ENCODE measurements at regions not wholly inside any gene's neighbourhood (a gene's known extent, or its start where the extent isn't known, plus 50 kb on each side); places are given as distances from the start of the nearest gene placed in this dataset.
"Not testable (repeated sequence)": the region's sequence is repeated elsewhere in the genome, so short reads cannot be mapped to it uniquely, and the experiment has no call there.

GRCh38 chr11:109707411-109707810, 285.4 kb downstream of the C11orf87 start:
- no peaks in the 10 kb centered on the region for H3K36me3 ChIP-seq
- H3K4me3 ChIP-seq, result no peak overlapping the region
- DNase-seq (no peak), ATAC-seq (peak; percentile 67 to 77)
- TF ChIP-seq CTCF (IDR thresholded peaks at IDR 0.05), result no peak
- no peaks in the 10 kb centered on the region for H3K27me3 ChIP-seq (ENCODE audit: low read depth)
- intact Hi-C loops (cut with DNase I), result no loop called here
- no peak overlapping the region for H3K27ac ChIP-seq
- no peaks in the 10 kb centered on the region for H3K4me1 ChIP-seq
- no peaks in the 10 kb centered on the region for H3K9me3 ChIP-seq

GRCh38 chr11:109708184-109708583, 286.2 kb downstream of the C11orf87 start:
- H3K27ac ChIP-seq, result no peak overlapping the region
- no peaks in the 10 kb centered on the region for H3K27me3 ChIP-seq (ENCODE audit: low read depth)
- no peaks in the 10 kb centered on the region for H3K36me3 ChIP-seq
- H3K9me3 ChIP-seq, result no peaks in the 10 kb centered on the region
- no peak for TF ChIP-seq CTCF (IDR thresholded peaks at IDR 0.05)
- ATAC-seq (no peak), DNase-seq (no peak)
- no peaks in the 10 kb centered on the region for H3K4me1 ChIP-seq
- no peak overlapping the region for H3K4me3 ChIP-seq
- intact Hi-C loops (cut with DNase I), result no loop called here

DNA sequence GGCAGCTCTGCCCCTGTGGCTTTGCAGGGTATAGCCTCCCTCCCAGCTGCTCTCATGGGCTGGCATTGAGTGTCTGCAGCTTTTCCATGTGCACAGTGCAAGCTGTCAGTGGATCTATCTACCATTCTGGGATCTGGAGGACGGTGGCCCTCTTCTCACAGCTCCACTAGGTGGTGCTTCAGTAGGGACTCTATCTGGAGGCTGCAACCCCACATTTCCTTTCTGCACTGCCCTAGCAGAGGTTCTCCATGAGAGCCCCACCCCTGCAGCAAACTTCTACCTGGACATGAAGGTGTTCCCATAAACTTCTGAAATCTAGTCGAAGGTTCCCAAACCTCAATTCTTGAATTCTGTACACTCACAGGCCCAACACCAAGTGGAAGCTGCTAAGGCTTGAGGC, 292.5 kb downstream of the C11orf87 start:
- H3K27me3 ChIP-seq (ENCODE audit: low read depth); intact Hi-C loops (cut with DNase I); ATAC-seq; DNase-seq; H3K36me3 ChIP-seq; H3K4me3 ChIP-seq; H3K4me1 ChIP-seq; H3K27ac ChIP-seq; H3K9me3 ChIP-seq: not testable (repeated sequence)

GRCh38 chr11:109715424-109715823, 293.4 kb downstream of the C11orf87 start:
- H3K27ac ChIP-seq; H3K27me3 ChIP-seq (ENCODE audit: low read depth); H3K9me3 ChIP-seq; H3K4me1 ChIP-seq; ATAC-seq; H3K36me3 ChIP-seq; H3K4me3 ChIP-seq; intact Hi-C loops (cut with DNase I); DNase-seq: not testable (repeated sequence)

- TF ChIP-seq CTCF (IDR thresholded peaks at IDR 0.05), result no peak
- no peak overlapping the region for H3K27ac ChIP-seq
- H3K27me3 ChIP-seq (ENCODE audit: low read depth), result no peaks in the 10 kb centered on the region
- intact Hi-C loops (cut with DNase I), result no loop called here
- H3K9me3 ChIP-seq, result no peaks in the 10 kb centered on the region
- H3K4me1 ChIP-seq, result no peaks in the 10 kb centered on the region
- H3K36me3 ChIP-seq, result no peaks in the 10 kb centered on the region
- DNase-seq (no peak), ATAC-seq (no peak)
- no peak overlapping the region for H3K4me3 ChIP-seq
These were observed 304.1 kb downstream of the C11orf87 start for GRCh38 chr11:109726061-109726460.

DNA sequence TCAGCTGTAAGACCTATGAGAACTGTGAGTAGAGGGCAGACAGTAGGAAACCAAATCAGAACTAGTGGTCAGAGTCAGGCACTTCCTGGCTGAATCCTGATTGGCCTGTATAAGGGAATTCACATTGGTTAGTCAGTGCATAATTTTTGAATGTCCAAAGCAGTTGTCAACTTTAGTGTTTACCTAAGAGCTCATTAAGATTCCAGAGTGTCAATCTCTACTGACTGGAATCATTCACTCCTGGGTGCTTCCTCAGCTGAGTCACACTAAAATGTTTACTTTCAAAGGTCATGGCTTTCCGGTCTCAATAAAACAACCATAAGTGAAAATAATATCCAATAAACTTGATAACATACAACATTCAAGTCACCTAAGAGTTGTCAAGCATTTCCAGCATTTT, 306.1 kb downstream of the C11orf87 start:
- Histone ChIP-seq H3K27me3 (ENCODE audit: low read depth) (no peaks in the 10 kb centered on the region), H3K9me3 (no peaks in the 10 kb centered on the region), H3K27ac (no peak overlapping the region), H3K36me3 (no peaks in the 10 kb centered on the region), H3K4me3 (no peak overlapping the region), H3K4me1 (no peaks in the 10 kb centered on the region)
- no peak for ATAC-seq
- TF ChIP-seq CTCF (IDR thresholded peaks at IDR 0.05), result no peak
- intact Hi-C loops (cut with DNase I), result no loop called here
- no peak for DNase-seq

DNA sequence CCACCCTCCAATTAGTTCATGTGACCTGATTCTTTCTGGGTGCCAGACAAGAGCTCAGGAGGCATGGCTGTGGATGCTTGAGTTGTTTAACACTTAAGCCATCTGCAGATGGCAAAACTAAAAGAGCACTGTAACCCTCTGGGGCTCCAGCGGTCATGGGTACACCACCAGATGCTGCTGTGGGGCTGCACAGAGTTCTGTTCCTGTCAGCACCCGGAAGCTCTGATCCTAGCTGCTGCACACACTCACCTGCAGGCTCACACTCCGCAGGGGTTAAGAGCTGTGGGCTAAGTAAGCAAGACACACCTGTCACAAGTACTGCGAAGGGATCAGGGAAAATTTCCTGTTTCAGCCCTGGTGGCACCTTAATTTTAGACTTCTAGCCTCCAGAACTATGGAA, 307.8 kb downstream of the C11orf87 start:
- TF ChIP-seq CTCF (IDR thresholded peaks at IDR 0.05), result no peak
- H3K27me3 ChIP-seq (ENCODE audit: low read depth), result no peaks in the 10 kb centered on the region
- ATAC-seq, result peak in 1 of 2 donors; percentile 56
- H3K4me3 ChIP-seq, result no peak overlapping the region
- DNase-seq, result no peak
- intact Hi-C loops (cut with DNase I), result no loop called here
- no peaks in the 10 kb centered on the region for H3K9me3 ChIP-seq
- no peaks in the 10 kb centered on the region for H3K4me1 ChIP-seq
- no peaks in the 10 kb centered on the region for H3K36me3 ChIP-seq
- H3K27ac ChIP-seq, result no peak overlapping the region
